ENCODE measurements at regions not wholly inside any gene's neighbourhood (a gene's known extent, or its start where the extent isn't known, plus 50 kb on each side); places are given as distances from the start of the nearest gene placed in this dataset.

DNA sequence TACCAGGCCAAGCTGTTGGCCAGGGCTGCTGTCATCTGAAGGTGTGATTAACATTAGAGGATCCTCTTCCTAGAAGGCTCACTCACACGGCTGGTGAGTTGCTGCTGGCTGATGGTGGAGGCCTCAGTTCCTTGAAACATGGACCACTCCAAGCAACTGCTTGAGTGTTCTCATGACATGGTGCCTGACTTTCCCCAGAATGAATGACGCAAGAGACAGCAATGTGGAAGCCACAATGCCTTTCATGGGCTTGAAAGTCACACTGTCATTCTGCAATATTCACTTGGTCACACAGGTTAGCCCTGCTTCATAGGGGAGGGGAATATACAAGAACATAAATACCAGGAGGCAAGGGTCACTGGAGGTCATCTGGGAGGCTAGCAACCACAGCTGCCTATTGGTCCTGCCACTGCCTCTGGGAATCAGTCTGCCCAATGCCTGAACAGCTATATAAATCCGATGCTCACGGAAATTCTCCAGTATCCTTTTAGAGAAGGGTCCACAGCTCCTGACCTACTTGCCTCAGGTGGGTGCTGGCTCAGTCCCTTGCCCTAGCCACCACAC, 97.1 kb upstream of the MAML3 start:
- Histone ChIP-seq H3K4me1 (ENCODE audit: control insufficient read depth in 1 of 2, low read depth in 2 of 2) (peaks cover 4 to 9% of the 10 kb centered on the region in 2 donors), H3K27ac (no peak overlapping the region), H3K9me3 (no peaks in the 10 kb centered on the region), H3K4me3 (no peak overlapping the region), H3K27me3 (replicated peaks; ENCODE audit: insufficient read depth) (no peaks in the 10 kb centered on the region), H3K36me3 (no peaks in the 10 kb centered on the region)
- TF ChIP-seq, protein P1, sequence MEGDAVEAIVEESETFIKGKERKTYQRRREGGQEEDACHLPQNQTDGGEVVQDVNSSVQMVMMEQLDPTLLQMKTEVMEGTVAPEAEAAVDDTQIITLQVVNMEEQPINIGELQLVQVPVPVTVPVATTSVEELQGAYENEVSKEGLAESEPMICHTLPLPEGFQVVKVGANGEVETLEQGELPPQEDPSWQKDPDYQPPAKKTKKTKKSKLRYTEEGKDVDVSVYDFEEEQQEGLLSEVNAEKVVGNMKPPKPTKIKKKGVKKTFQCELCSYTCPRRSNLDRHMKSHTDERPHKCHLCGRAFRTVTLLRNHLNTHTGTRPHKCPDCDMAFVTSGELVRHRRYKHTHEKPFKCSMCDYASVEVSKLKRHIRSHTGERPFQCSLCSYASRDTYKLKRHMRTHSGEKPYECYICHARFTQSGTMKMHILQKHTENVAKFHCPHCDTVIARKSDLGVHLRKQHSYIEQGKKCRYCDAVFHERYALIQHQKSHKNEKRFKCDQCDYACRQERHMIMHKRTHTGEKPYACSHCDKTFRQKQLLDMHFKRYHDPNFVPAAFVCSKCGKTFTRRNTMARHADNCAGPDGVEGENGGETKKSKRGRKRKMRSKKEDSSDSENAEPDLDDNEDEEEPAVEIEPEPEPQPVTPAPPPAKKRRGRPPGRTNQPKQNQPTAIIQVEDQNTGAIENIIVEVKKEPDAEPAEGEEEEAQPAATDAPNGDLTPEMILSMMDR (IDR thresholded peaks at IDR 0.05), result no peak
- DNase-seq (ENCODE audit: low spot score) (no peak), ATAC-seq (ENCODE audit: insufficient number of reproducible peaks, low FRiP score, low read depth) (no peak)

DNA sequence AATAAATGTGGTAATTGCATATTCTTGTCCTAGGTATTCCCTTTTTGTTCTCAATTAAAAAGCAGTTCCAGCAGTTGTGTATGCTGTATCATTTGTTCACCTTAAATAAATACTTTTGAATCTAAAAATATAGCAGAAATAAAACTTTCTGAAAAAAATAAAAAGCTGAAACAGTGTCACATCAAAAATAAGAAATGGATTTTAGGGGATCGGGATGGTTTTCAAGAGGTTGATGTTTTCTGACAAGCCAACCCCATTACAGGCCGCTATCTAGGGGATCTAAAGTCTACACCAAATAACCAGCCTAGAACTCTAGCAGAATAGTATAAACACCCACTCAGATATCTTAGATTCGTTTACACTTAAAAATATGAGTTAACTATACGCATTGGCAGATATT, 95.4 kb upstream of the MAML3 start:
- Histone ChIP-seq H3K36me3 (no peaks in the 10 kb centered on the region), H3K9me3 (no peaks in the 10 kb centered on the region), H3K4me1 (ENCODE audit: control insufficient read depth in 1 of 2, low read depth in 2 of 2) (peaks cover 4 to 9% of the 10 kb centered on the region in 2 donors), H3K27me3 (replicated peaks; ENCODE audit: insufficient read depth) (no peaks in the 10 kb centered on the region), H3K27ac (no peak overlapping the region), H3K4me3 (no peak overlapping the region)
- ATAC-seq (ENCODE audit: insufficient number of reproducible peaks, low FRiP score, low read depth) (no peak), DNase-seq (ENCODE audit: low spot score) (no peak)
- TF ChIP-seq, protein P1 (IDR thresholded peaks at IDR 0.05), result no peak

DNA sequence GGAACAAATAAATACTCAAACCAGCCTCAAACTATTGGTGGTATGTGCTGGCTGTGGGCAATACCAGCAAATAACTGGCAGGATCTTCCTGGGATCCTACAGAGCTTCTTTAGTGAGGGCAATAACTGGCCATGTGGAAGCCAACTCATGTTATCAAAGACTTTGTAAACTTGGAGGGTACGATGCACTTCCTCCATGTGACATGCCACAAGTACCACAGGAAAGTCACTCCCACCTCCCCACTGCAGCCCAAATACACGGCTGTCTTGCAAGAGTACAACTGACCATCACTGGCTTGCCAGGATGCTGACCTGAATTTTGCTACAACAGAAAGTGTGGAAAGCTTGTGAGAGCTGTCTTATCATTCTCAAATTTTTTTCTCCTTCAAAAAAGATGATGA, 93.3 kb upstream of the MAML3 start:
- no peak overlapping the region for H3K27ac ChIP-seq
- H3K36me3 ChIP-seq, result no peaks in the 10 kb centered on the region
- TF ChIP-seq, protein P1 (IDR thresholded peaks at IDR 0.05), result no peak
- H3K4me1 ChIP-seq (ENCODE audit: control insufficient read depth in 1 of 2, low read depth in 2 of 2), result peaks cover 7 to 27% of the 10 kb centered on the region in 2 donors
- no peaks in the 10 kb centered on the region for H3K9me3 ChIP-seq
- H3K4me3 ChIP-seq, result no peak overlapping the region
- no peaks in the 10 kb centered on the region for H3K27me3 ChIP-seq (replicated peaks; ENCODE audit: insufficient read depth)
- DNase-seq (ENCODE audit: low spot score) (no peak), ATAC-seq (ENCODE audit: insufficient number of reproducible peaks, low FRiP score, low read depth) (no peak)

- DNase-seq (ENCODE audit: low spot score) (no peak), ATAC-seq (ENCODE audit: insufficient number of reproducible peaks, low FRiP score, low read depth) (no peak)
- H3K4me3 ChIP-seq, result no peak overlapping the region
- H3K27me3 ChIP-seq (replicated peaks; ENCODE audit: insufficient read depth), result no peaks in the 10 kb centered on the region
- TF ChIP-seq, protein P1 (IDR thresholded peaks at IDR 0.05), result no peak
- H3K27ac ChIP-seq, result no peak overlapping the region
- no peaks in the 10 kb centered on the region for H3K9me3 ChIP-seq
- peaks cover 7 to 27% of the 10 kb centered on the region in 2 donors for H3K4me1 ChIP-seq (ENCODE audit: control insufficient read depth in 1 of 2, low read depth in 2 of 2)
- no peaks in the 10 kb centered on the region for H3K36me3 ChIP-seq
These were observed 92.2 kb upstream of the MAML3 start for GRCh38 chr4:140246216-140246615.

DNA sequence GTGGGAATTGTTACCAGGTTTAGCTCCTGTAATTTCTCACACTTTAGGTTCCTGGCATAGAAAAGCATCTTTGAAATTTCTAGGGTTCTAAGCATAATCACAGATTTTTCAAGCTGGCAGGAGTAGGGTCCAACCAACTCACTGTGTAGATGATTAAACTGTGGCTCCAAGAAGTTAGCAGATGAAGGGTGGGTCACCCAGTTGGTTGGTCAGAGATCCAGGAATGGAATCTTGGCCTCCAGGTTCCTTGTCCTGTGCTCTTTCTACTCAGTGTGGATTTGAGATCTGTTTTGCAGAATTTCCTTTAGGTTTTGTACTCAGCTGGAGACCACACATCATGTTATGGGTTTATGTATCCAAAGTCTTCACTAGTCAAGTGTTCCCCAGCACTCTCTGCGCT, 90.3 kb upstream of the MAML3 start:
- peaks cover 7 to 27% of the 10 kb centered on the region in 2 donors for H3K4me1 ChIP-seq (ENCODE audit: control insufficient read depth in 1 of 2, low read depth in 2 of 2)
- TF ChIP-seq, protein P1 (IDR thresholded peaks at IDR 0.05), result no peak
- H3K27me3 ChIP-seq (replicated peaks; ENCODE audit: insufficient read depth), result no peaks in the 10 kb centered on the region
- DNase-seq (ENCODE audit: low spot score) (no peak), ATAC-seq (ENCODE audit: insufficient number of reproducible peaks, low FRiP score, low read depth) (no peak)
- no peaks in the 10 kb centered on the region for H3K36me3 ChIP-seq
- H3K9me3 ChIP-seq, result no peaks in the 10 kb centered on the region
- H3K27ac ChIP-seq, result no peak overlapping the region
- no peak overlapping the region for H3K4me3 ChIP-seq
